ENCODE measurements at regions not wholly inside any gene's neighbourhood (a gene's known extent, or its start where the extent isn't known, plus 50 kb on each side); places are given as distances from the start of the nearest gene placed in this dataset.
"Not testable (repeated sequence)": the region's sequence is repeated elsewhere in the genome, so short reads cannot be mapped to it uniquely, and the experiment has no call there.

GRCh38 chr5:99161538-99161937 is 232.7 kb upstream of the CHD1 start:
- H3K79me1 ChIP-seq (ENCODE audit: low read depth, low read length); H4K20me1 ChIP-seq (replicated peaks in 1 of 2; ENCODE audit: control insufficient read depth in 1 of 2, insufficient read depth in 2 of 2, low read length in 2 of 2); H3K4ac ChIP-seq (replicated peaks; ENCODE audit: insufficient read length, low read depth, low read length); H2BK20ac ChIP-seq (ENCODE audit: low read length); FAIRE-seq; H3K9me3 ChIP-seq (ENCODE audit: insufficient read depth in 2 of 2, low read depth in 1 of 2, low read length in 1 of 2); H3K18ac ChIP-seq (ENCODE audit: extremely low read depth, low read length); H3K4me1 ChIP-seq (replicated peaks in 1 of 4; ENCODE audit: control insufficient read depth in 3 of 4, insufficient read depth in 4 of 4, low read length in 3 of 4); H2AK5ac ChIP-seq (ENCODE audit: low read depth, low read length); H3K4me2 ChIP-seq (ENCODE audit: insufficient read depth in 1 of 2, low read depth in 2 of 2, low read length in 2 of 2); H3K27me3 ChIP-seq (replicated peaks in 1 of 4; ENCODE audit: control insufficient read depth in 3 of 4, extremely low read depth in 1 of 4, insufficient read depth in 3 of 4, low read length in 3 of 4); H4K5ac ChIP-seq (ENCODE audit: insufficient read length, low read depth, low read length); H3K23me2 ChIP-seq (ENCODE audit: low read depth, low read length); H2BK15ac ChIP-seq (ENCODE audit: low read length); H4K8ac ChIP-seq (ENCODE audit: extremely low read depth, insufficient read depth, low read length); POLR2A ChIA-PET (ENCODE audit: partially characterized antibody); H3K9ac ChIP-seq (replicated peaks in 1 of 4; ENCODE audit: extremely low read depth in 1 of 4, low read depth in 3 of 4, low read length in 3 of 4); H2AFZ ChIP-seq (ENCODE audit: low read length); H4K91ac ChIP-seq (replicated peaks; ENCODE audit: insufficient read length, low read length); H3K56ac ChIP-seq (replicated peaks; ENCODE audit: insufficient read length, low read depth, low read length); H2BK120ac ChIP-seq (replicated peaks; ENCODE audit: low read depth, low read length); H3K27ac ChIP-seq (ENCODE audit: low read depth, low read length); H2BK5ac ChIP-seq (ENCODE audit: low read depth, low read length); H3K36me3 ChIP-seq (ENCODE audit: control insufficient read depth in 2 of 4, insufficient read depth in 4 of 4, low read length in 3 of 4); H3K14ac ChIP-seq (ENCODE audit: insufficient read length); H3K79me2 ChIP-seq (ENCODE audit: control insufficient read depth in 1 of 2, insufficient read depth in 2 of 2, low read length in 2 of 2); H3K23ac ChIP-seq (ENCODE audit: insufficient read length); DNase-seq (ENCODE audit: low read depth in 1 of 2, low spot score in 2 of 2); H3K4me3 ChIP-seq (ENCODE audit: extremely low read depth in 1 of 4, insufficient read depth in 2 of 4, low read depth in 3 of 4, low read length in 4 of 4); H2BK12ac ChIP-seq (ENCODE audit: low read depth, low read length): not testable (repeated sequence)
- 91% methylated on average over 4 of the region's 4 CpGs; no CpG with 5 or more reads in 1 of the 2 experiments for WGBS, 2 experiments (ENCODE audit: extremely low coverage in 1 of 2, insufficient coverage in 1 of 2, insufficient read length in 1 of 2, insufficient replicate concordance in 2 of 2, low coverage in 1 of 2, low lambda C conversion rate in 2 of 2, missing lambda C conversion rate in 1 of 2)
- CTCF ChIA-PET (ENCODE audit: partially characterized antibody), result interaction anchor here (0.7 to 0.9 kb wide), 2 partner anchors 57 to 74 kb away, joined by 3 to 8 read pairs; no protein-coding TSS in a partner anchor

All from H1 (cell line).